ENCODE measurements at regions not wholly inside any gene's neighbourhood (a gene's known extent, or its start where the extent isn't known, plus 50 kb on each side); places are given as distances from the start of the nearest gene placed in this dataset.

GRCh38 chr7:91355695-91356435 is 91.6 kb downstream of the FZD1 start:
- H3K79me2 ChIP-seq (ENCODE audit: insufficient read depth, low read length): no peaks in the 10 kb centered on the region
- H3K36me3 ChIP-seq (ENCODE audit: insufficient read depth, low read length): no peaks in the 10 kb centered on the region
- no peak overlapping the region for H3K4me2 ChIP-seq (ENCODE audit: low read length)
- H3K4me1 ChIP-seq (ENCODE audit: insufficient read depth, low read length, severe bottlenecking): peaks cover 18% of the 10 kb centered on the region
- no peaks in the 10 kb centered on the region for H3K9me3 ChIP-seq (ENCODE audit: low read length)
- no peak overlapping the region for H2AFZ ChIP-seq (ENCODE audit: low read length)
- no peak overlapping the region for H3K9ac ChIP-seq (ENCODE audit: low read length)
- H3F3A ChIP-seq (ENCODE audit: insufficient read depth, low read length): no peaks in the 10 kb centered on the region
- no peak for TF ChIP-seq EZH2 (IDR thresholded peaks at IDR 0.05; ENCODE audit: borderline replicate concordance, low read length)
- no peak for TF ChIP-seq CTCF (IDR thresholded peaks at IDR 0.05; ENCODE audit: low read length)
- no peaks in the 10 kb centered on the region for H3K27me3 ChIP-seq (ENCODE audit: insufficient read depth, low read length)
- no peaks in the 10 kb centered on the region for H4K20me1 ChIP-seq (ENCODE audit: insufficient read depth, low read length)
- H3K27ac ChIP-seq (ENCODE audit: low read depth, low read length, poor library complexity, severe bottlenecking): no peak overlapping the region
- H3K4me3 ChIP-seq (ENCODE audit: low read depth, low read length, poor library complexity, severe bottlenecking): no peak overlapping the region
- no peaks in the 10 kb centered on the region for H3K9me2 ChIP-seq (ENCODE audit: low read depth, low read length)

GRCh38 chr7:91356915-91357314 is 92.7 kb downstream of the FZD1 start:
- H4K20me1 ChIP-seq (ENCODE audit: insufficient read depth, low read length): no peaks in the 10 kb centered on the region
- no peak overlapping the region for H3K27ac ChIP-seq (ENCODE audit: low read depth, low read length, poor library complexity, severe bottlenecking)
- H3K27me3 ChIP-seq (ENCODE audit: insufficient read depth, low read length): no peaks in the 10 kb centered on the region
- no peaks in the 10 kb centered on the region for H3K36me3 ChIP-seq (ENCODE audit: insufficient read depth, low read length)
- H3K9ac ChIP-seq (ENCODE audit: low read length): no peak overlapping the region
- no peaks in the 10 kb centered on the region for H3K79me2 ChIP-seq (ENCODE audit: insufficient read depth, low read length)
- H3K9me3 ChIP-seq (ENCODE audit: low read length): no peaks in the 10 kb centered on the region
- H2AFZ ChIP-seq (ENCODE audit: low read length): no peak overlapping the region
- H3K4me2 ChIP-seq (ENCODE audit: low read length): no peak overlapping the region
- no peak overlapping the region for H3K4me3 ChIP-seq (ENCODE audit: low read depth, low read length, poor library complexity, severe bottlenecking)
- no peaks in the 10 kb centered on the region for H3K9me2 ChIP-seq (ENCODE audit: low read depth, low read length)
- H3F3A ChIP-seq (ENCODE audit: insufficient read depth, low read length): no peaks in the 10 kb centered on the region
- TF ChIP-seq EZH2 (IDR thresholded peaks at IDR 0.05; ENCODE audit: borderline replicate concordance, low read length) (no peak), CTCF (IDR thresholded peaks at IDR 0.05; ENCODE audit: low read length) (no peak)
- H3K4me1 ChIP-seq (ENCODE audit: insufficient read depth, low read length, severe bottlenecking): peaks cover 11% of the 10 kb centered on the region

GRCh38 chr7:91357379-91357778 is 93.1 kb downstream of the FZD1 start:
- Histone ChIP-seq H2AFZ (ENCODE audit: low read length) (no peak overlapping the region), H3K4me1 (ENCODE audit: insufficient read depth, low read length, severe bottlenecking) (peaks cover 8% of the 10 kb centered on the region), H3K4me2 (ENCODE audit: low read length) (no peak overlapping the region), H3K9me3 (ENCODE audit: low read length) (no peaks in the 10 kb centered on the region), H3K36me3 (ENCODE audit: insufficient read depth, low read length) (no peaks in the 10 kb centered on the region), H3K79me2 (ENCODE audit: insufficient read depth, low read length) (no peaks in the 10 kb centered on the region), H3K27ac (ENCODE audit: low read depth, low read length, poor library complexity, severe bottlenecking) (no peak overlapping the region), H4K20me1 (ENCODE audit: insufficient read depth, low read length) (no peaks in the 10 kb centered on the region), H3K27me3 (ENCODE audit: insufficient read depth, low read length) (no peaks in the 10 kb centered on the region), H3K9me2 (ENCODE audit: low read depth, low read length) (no peaks in the 10 kb centered on the region), H3K4me3 (ENCODE audit: low read depth, low read length, poor library complexity, severe bottlenecking) (no peak overlapping the region), H3F3A (ENCODE audit: insufficient read depth, low read length) (no peaks in the 10 kb centered on the region), H3K9ac (ENCODE audit: low read length) (no peak overlapping the region)
- TF ChIP-seq CTCF (IDR thresholded peaks at IDR 0.05; ENCODE audit: low read length) (no peak), EZH2 (IDR thresholded peaks at IDR 0.05; ENCODE audit: borderline replicate concordance, low read length) (no peak)

Data from OCI-LY1 (cell line).